DMS53 (cell line): ENCODE measurements at regions not wholly inside any gene's neighbourhood (a gene's known extent, or its start where the extent isn't known, plus 50 kb on each side); places are given as distances from the start of the nearest gene placed in this dataset.
"Not testable (repeated sequence)": the region's sequence is repeated elsewhere in the genome, so short reads cannot be mapped to it uniquely, and the experiment has no call there.

ENCODE experiments used
- DNase-seq: peaks from one replicate; lab custom pipeline; 2025; lab: John Stamatoyannopoulos, UW

DNA sequence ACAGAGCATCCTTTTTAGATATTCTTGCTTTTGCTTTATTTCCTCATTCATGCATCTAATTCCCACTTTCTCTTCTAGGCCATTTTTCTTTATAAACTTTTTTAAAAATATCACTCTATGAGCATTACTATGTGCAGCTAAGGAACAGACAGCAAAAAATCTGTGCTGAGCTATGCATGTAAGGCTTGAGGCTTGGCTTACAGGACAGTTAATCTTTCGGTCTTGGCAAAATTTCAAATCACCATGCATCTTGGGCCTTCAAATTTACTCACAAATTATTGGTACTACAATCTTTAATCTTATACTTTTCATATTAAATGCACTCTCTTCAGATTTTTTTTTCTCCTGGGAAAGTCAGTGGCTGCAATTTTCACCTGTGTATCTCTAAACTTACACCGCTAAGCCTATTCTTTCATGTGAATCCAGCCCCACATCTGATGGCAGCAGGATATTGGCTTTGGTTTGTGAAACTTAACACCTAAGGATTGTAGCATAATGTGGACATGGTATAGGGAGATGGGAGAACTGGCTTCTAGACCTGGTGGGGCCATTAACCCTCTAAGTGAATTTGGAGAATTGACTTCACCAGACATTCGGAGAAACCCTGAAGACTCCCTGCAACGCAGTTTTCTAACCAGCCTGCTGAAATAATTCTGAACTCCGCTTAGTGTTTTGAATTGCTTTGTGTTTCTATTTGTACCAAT is 278.3 kb downstream of the SPRY1 start:
- no peak for DNase-seq

DNA sequence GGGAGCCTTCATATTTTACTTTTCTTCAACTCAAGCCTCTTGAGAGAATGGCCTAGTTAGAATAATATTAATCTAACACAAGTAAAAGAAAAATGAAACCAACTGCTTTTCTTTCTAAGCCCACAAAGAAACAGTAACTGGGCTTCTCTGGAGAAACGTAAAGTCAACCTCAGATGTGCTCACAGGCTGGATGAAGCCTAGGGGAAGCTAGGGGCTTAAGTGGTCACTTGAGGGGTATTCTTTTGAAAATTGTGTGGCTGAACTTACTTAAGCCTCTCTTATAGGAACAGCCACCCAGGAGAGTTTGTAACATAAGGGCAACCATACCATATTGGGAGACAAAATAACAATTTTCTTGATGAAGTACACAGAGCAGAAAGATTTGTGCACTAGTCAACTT is 279.0 kb downstream of the SPRY1 start:
- no peak for DNase-seq

DNA sequence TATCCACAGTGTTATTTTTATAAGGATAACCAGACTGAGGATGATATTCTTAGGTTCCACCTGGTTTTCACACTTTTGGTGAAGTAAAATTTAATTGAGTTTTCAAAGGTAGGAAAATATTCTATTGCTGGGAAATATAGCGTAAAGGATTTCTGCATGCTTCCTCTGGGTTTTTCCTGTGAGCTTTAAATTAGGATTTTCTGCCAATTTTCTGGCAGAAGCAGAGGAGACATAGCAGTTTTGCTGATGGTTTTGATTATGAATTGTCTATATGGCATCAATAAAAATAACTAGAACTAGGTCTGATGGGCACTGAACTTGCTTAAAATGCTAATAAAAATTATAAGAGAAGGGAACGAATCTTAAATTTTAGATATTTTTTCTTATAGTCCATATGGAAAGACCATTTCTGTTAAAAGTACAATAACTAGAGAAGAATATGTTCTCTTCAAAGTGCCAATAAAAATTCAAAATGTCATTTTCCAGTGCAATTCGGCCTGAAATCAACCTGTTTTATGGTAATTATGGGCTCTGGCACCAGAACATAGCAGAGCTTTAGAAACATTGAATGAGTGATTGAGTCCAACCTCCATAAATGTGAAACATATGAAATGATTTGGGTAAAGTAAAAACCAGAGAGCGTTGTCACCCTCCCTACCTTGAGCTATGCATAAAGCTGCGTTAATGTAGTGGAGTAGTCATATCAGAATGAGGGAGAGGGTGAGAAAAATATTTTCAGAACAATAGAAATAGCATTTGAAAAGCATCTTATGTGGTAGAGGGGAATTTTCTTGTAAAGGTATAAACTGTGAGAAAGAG is 279.7 kb downstream of the SPRY1 start:
- DNase-seq = no peak

DNA sequence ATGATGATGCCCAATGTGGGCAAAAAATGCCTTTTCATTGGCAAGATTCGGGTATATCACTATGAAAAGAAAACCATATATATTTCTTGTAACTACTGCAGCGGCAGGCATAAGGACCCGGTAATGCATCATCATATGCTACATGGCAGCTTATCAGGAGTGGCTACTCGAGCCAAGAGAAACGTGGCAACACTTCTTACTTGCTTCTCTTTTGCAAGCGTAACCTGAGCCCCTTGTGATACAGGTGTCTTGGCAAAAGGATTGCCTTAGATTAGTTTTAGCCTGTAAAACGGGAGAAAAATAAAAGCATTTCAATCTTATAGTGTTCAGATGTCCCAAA is 280.3 kb downstream of the SPRY1 start:
- peak; percentile 40 for DNase-seq

GRCh38 chr4:123682931-123683330 is 286.3 kb downstream of the SPRY1 start:
- no peak for DNase-seq

- not testable (repeated sequence) for DNase-seq
These were observed 288.3 kb downstream of the SPRY1 start for GRCh38 chr4:123684937-123685336.

GRCh38 chr4:123695531-123695930 is 298.9 kb downstream of the SPRY1 start:
- not testable (repeated sequence) for DNase-seq

DNA sequence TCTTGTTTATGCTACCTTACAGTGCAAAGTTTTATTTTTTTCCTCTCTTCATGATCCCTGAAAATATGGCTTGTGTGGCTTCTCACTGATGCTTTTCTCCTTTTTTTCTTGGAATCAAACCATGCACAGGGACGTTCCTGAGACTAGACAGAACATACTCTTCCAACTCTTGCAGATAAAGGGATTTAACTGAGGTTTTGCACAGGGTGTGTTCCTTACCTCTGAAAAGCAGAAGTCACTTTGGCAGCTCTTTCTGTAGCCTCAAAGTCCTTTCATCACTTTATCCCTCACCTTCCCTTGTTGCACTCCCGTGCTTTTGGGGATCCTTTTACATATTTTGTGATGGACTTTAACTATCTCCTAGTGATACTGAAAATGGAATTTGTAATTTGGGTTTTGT is 300.1 kb downstream of the SPRY1 start:
- no peak for DNase-seq

DNA sequence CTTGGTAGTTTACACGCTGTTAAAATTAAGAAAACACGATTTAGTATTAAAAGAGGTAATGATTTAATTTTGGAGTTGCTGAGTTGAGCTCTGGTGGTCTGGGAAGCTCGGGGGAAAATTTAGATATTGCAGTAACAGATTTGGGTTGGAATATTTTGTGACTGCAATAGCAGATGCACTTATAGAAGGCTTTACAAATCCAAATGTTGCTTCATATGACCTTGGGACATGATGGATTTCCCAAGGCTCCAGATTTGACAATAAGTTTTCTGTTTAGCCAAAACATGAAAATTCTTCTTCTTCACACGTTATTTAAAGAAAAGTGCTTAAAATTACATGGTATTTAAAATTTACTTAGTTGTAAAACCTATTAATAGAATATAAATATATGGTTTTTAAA is 302.0 kb downstream of the SPRY1 start:
- no peak for DNase-seq

DNA sequence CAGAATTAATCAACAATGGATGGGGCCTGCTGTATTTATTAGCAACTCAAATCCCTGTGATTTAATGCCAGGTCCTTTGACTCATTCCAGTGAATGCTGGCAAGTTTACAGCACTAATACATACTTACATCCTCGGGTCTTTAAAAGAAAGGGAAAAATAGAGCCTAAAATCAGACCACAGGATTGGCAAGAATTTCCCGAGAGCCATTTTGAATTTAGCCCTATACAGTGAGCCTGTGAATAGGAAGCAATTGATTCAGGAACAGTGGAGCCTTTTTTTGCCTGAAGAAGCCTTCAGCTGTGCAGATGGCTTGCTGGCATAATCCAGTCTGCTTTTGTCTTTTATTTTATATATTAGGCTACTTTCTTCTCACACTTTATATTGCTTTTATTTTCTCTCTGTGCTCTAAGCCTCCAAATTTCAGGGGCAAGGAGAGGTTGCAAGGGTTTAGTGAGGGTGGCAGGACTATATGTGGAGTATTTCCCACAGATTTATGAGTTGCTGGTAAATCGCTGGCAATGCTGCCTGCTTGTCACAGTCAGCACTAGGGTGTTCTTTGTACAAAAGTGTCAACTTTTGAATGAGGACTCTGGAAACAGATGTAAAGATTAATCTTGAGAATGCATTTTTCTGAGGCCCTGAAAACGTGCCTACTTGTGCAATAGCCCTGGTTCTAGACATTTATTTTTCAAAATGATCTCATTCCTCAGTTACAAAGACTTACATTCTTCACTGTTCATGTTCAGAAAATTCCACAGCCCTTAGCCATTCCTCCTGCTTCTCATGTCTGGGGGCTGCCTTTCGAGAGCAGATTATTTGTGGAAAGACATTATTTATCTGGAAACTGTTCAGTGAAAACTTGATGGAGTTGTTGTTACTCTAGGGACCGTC is 303.5 kb downstream of the SPRY1 start:
- no peak for DNase-seq

GRCh38 chr4:123701131-123701575 is 304.6 kb downstream of the SPRY1 start:
- DNase-seq = no peak

DNA sequence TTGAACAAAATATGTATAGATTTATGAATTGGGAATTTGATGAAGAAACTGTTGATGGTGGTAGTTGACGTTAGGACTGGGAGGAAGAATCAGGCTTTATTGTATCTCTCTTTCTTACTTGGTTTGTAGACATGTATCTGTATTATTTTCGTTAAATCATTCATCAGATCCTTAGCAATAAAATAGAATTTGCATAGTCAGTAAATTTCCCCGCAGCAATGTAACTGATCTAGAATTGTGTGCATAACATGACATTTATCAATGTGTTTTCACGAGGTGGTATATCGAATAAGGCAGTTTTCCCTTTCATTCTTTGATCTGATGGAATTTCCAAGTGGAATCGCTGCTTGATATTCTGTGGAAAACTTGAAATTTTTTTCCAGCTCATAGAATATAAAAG is 308.8 kb downstream of the SPRY1 start:
- DNase-seq = no peak

GRCh38 chr4:123706973-123707372 is 310.4 kb downstream of the SPRY1 start:
- DNase-seq = no peak

DNA sequence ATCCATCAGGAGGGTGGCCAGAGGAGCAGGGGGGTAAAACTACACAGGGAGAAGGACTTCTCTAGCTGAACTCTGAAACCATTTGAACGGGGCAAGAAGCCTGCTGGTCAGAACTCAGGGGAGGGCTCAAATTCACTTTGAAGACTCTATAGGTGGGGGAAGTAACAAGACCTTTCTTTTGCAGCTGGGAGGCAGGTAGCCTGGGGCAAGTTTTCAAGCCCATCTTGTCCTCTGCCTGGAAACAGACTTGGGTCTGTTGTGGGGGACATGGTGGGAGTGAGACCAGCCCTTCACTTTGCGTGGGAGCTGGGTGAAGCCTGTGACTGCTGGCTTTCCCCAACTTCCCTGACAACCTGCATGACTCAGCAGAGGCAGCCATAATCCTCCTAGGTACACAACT is 312.3 kb downstream of the SPRY1 start:
- no peak for DNase-seq

GRCh38 chr4:123709336-123709735 is 312.7 kb downstream of the SPRY1 start:
- no peak for DNase-seq

DNA sequence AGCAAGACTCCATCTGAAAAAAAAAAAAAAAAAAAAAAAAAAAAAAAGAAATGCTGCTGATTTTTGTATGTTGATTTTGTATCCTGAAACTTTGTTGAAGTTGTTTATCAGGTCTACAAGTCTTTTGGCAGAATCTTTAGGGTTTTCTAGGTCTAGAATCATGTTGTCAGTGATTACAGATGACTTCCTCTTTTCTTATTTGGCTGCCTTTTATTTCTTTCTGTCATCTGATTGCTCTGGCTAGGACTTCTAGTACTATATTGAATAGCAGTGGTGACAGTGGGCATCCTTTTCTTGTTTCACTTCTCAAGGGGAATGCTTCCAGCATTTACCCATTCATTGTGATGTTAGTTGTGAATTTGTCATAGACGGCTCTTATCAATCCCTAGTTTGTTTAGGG is 334.4 kb downstream of the SPRY1 start:
- DNase-seq = no peak

GRCh38 chr4:123737156-123737555 is 340.6 kb downstream of the SPRY1 start:
- no peak for DNase-seq

DNA sequence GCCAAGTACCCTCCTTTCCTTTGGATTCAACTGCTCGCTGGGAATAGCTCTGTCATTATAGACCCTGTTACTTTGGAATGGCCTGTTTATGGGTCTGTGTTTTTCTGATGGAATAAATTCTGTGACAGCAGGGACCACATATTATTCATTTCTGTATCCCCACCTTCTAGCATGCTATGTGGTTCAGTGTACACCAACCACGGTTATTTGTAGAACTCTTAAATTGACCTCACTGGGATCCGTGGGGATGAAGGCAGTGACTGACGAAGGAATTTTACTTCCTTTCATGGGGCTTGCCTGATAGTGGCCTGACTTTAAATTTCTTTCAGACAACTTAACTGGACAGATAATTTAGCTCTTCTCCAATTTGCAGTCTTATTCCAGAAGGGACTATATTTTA is 343.2 kb downstream of the SPRY1 start:
- DNase-seq = no peak

GRCh38 chr4:123740236-123740635 is 343.6 kb downstream of the SPRY1 start:
- no peak for DNase-seq

GRCh38 chr4:123741906-123742305 is 345.3 kb downstream of the SPRY1 start:
- DNase-seq = no peak

DNA sequence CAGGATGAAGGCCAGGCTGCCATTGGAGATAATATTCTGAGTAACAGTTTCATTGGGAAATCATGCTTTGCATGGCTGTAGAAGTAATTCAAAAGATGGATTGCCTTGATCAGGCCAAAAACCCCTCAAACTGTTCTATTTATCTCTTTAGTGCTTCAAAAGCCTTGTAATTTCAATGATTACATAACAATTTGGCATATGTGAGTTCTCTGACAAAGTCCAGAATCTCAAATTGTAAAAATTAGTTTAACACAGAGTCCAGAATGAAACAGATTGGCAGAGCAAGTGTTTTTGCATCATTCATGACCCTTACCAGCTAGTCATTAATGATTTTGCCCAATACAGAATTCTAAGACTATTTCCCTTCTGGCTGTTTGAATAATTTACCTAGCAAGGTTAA is 347.3 kb downstream of the SPRY1 start:
- no peak for DNase-seq

DNA sequence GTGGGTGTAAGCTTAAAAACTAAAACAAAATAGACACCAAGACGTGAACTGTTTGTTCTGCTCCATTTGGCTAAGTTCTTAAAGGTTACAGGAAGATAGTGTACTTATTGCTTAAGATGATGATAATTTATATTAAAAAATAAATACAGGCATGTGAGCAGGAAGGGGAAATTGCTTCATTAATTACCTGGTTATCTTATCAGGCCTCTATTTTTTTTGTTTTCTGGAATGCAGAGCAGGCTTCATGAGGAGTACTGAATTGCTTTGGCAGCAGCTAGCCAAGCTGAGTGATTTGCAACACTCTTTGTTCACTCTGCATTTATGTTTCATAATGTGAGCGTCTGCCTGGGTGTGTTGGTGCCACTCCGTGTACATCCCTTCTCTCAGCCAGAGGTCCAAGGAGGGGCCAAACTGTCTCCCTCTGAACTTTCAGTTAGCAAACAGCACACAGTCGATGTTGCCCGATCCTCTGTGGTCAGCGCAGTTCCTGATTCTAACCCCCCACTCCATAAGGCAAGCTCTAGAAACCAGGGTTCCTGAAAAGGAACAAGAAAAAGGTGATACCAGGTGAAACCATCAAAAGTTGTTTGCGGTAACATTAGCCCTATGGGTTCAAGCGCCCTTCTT is 348.2 kb downstream of the SPRY1 start:
- no peak for DNase-seq
